BJ (cell line): ENCODE measurements at regions not wholly inside any gene's neighbourhood (a gene's known extent, or its start where the extent isn't known, plus 50 kb on each side); places are given as distances from the start of the nearest gene placed in this dataset.
"Not testable (repeated sequence)": the region's sequence is repeated elsewhere in the genome, so short reads cannot be mapped to it uniquely, and the experiment has no call there.

Experiments used
- CTCF ChIA-PET: fragments of 350-600 bp; formaldehyde crosslinking; extraction: SDS; loops from one replicate; lab custom pipeline; 2021; ENCODE audit warnings: antibody characterized with exemption, inconsistent platforms; lab: Yijun Ruan, JAX
- POLR2A ChIA-PET: fragments of 300-600 bp; sonication (Branson Sonifier 250); formaldehyde crosslinking; extraction: SDS; loops from one replicate; lab custom pipeline; 2021; ENCODE audit warnings: antibody characterized with exemption; lab: Charles Lee
- DNase-seq: peaks from one replicate; pipeline ENCODE4 v3.0.0-alpha.2; 2011; ENCODE audit warnings: low read depth
- H3K27me3 ChIP-seq: 2 replicates; pipeline ENCODE4 v1.6.0; 2011; ENCODE audit warnings: low read length; ENCODE audit not compliant: control insufficient read depth, insufficient read depth
- H3K36me3 ChIP-seq: 2 replicates; pipeline ENCODE4 v1.5.1; 2011; ENCODE audit warnings: low read length; ENCODE audit not compliant: control insufficient read depth, insufficient read depth
- H3K4me3 ChIP-seq: 2 replicates; pipeline ENCODE4 v1.5.1; 2011; ENCODE audit warnings: low read depth, mild to moderate bottlenecking, control low read depth, low read length
- CTCF ChIP-seq: IDR thresholded peaks from 2 replicates; pipeline ENCODE4 v1.5.1; 2011; ENCODE audit warnings: low read depth, mild to moderate bottlenecking, control low read depth, inconsistent platforms, low read length, moderate library complexity; ENCODE audit not compliant: insufficient read depth

DNA sequence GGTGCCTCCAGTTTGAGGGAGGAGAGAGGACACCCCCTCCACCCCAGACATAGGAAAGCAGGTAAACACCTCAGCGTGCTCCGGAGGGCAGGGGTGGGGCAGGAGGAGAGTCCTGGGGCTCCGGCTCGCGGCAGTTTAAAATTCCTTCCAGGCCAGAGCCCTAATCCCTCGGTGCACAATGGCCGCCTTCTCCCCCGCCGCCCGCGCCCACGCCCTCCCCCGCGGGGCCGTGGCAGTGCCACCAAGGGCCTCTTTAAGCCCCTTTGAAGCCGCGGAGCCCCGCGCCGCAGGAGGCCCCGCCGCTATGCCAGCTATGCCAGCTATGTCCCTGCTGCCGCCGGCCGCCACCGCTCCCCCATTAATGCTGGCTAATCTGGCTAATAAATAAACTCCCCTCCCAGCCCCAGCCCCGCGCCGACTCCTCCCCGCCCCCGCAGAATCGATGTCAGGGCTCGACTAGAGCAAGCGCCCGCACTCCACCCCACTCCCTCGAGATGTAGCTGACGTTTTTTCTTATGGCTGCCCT, 125.1 kb downstream of the MRPL14 start:
- DNase-seq = no peak
- peak overlapping the region; percentile 5 for H3K4me3 ChIP-seq

GRCh38 chr6:44001318-44002066, 125.8 kb downstream of the MRPL14 start:
- DNase-seq = no peak
- peak; percentile 50 for TF ChIP-seq CTCF
- no peaks in the 10 kb centered on the region for H3K36me3 ChIP-seq
- H3K27me3 ChIP-seq = no peaks in the 10 kb centered on the region
- ChIA-PET CTCF (interaction anchor here (0.8 to 2.0 kb wide), 7 partner anchors 9 to 232 kb away, joined by 3 to 9 read pairs (median 4); partner anchors contain the start of gene VEGFA), POLR2A (no interaction called here)
- H3K4me3 ChIP-seq = no peak overlapping the region

More for the DNA sequence above, 125.1 kb downstream of the MRPL14 start:
- Histone ChIP-seq H3K36me3 (no peaks in the 10 kb centered on the region), H3K27me3 (no peaks in the 10 kb centered on the region)
- ChIA-PET CTCF (interaction anchor here (0.5 to 2.0 kb wide), 4 partner anchors 9 to 45 kb away, joined by 3 to 9 read pairs (median 4); no protein-coding TSS in a partner anchor), POLR2A (no interaction called here)
- TF ChIP-seq CTCF = no peak

DNA sequence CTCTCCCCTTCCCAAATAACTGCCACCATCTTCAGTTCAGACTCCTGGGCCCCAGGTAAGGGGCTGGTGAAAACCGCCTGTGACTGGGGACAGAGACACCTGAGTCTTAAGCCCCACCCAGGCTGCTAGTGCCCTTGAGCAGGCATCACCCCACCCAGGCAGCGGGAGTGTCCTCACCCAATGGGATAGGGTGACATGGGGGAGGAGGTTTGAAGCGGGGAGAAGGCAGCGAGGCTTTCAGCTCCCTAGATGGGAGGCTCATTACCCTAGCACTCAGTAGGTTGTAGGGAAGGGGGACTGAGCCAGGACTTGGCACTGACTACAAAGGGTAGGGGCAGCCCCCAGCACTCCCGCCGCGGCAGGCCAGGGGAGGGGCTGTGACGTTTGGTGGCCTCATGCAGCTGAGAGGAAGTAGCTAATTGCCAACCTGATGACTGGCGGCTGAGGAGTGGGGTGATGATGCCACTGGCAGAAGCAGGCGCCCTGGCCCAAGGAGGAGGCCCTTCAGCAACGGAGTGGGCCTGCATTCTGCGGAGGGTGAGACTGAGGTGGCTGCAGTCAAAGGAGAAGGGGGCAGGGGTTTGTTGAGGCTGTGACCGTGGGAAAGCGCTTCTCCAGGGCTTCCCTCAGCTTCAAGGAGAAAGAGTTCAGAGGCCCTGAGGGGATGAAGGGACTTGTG, 126.9 kb downstream of the MRPL14 start:
- no peak for DNase-seq
- ChIA-PET POLR2A (no interaction called here), CTCF (interaction anchor here (0.8 to 2.0 kb wide), 7 partner anchors 10 to 231 kb away, joined by 3 to 9 read pairs (median 4); partner anchors contain the start of gene VEGFA)
- no peaks in the 10 kb centered on the region for H3K36me3 ChIP-seq
- no peaks in the 10 kb centered on the region for H3K27me3 ChIP-seq
- no peak for TF ChIP-seq CTCF
- H3K4me3 ChIP-seq = no peak overlapping the region

GRCh38 chr6:43999628-44000027, 127.6 kb downstream of the MRPL14 start:
- CTCF ChIA-PET = interaction anchor here (1.4 kb wide), 1 partner anchor 227 kb away, joined by 3 read pairs; no protein-coding TSS in a partner anchor
- no peak for DNase-seq
- Histone ChIP-seq H3K36me3 (no peaks in the 10 kb centered on the region), H3K27me3 (no peaks in the 10 kb centered on the region), H3K4me3 (no peak overlapping the region)
- TF ChIP-seq CTCF = no peak
- POLR2A ChIA-PET = no interaction called here

DNA sequence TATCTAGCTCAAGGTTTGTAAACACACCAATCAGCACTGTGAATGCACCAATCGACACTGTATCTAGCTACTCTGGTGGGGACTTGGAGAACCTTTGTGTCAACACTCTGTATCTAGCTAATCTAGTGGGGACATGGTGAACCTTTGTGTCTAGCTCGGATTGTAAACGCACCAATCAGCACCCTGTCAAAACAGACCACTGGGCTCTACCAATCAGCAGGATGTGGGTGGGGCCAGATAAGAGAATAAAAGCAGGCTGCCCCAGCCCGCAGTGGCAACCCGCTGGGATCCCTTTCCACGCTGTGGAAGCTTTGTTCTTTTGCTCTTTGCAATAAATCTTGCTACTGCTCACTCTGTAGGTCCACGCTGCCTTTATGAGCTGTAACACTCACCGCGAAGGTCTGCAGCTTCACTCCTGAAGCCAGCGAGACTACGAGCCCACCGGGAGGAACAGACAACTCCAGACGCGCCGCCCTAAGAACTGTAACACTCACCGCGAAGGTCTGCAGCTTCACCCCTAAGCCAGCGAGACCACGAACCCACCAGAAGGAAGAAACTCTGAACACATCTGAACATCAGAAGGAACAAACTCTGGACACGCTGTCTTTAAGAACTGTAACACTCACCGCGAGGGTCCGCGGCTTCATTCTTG, 128.5 kb downstream of the MRPL14 start:
- DNase-seq, H3K27me3 ChIP-seq, H3K36me3 ChIP-seq, POLR2A ChIA-PET, H3K4me3 ChIP-seq: not testable (repeated sequence)
- CTCF ChIA-PET = interaction anchor here (1.4 to 1.8 kb wide), 2 partner anchors 226 to 229 kb away, joined by 3 to 6 read pairs; no protein-coding TSS in a partner anchor

- H3K27me3 ChIP-seq, DNase-seq, H3K4me3 ChIP-seq, POLR2A ChIA-PET, H3K36me3 ChIP-seq: not testable (repeated sequence)
- CTCF ChIA-PET = interaction anchor here (1.8 kb wide), 1 partner anchor 229 kb away, joined by 6 read pairs; no protein-coding TSS in a partner anchor
These were observed 129.2 kb downstream of the MRPL14 start for GRCh38 chr6:43997990-43998585.
